ENCODE measurements at regions not wholly inside any gene's neighbourhood (a gene's known extent, or its start where the extent isn't known, plus 50 kb on each side); places are given as distances from the start of the nearest gene placed in this dataset.

- no peak for TF ChIP-seq CTCF (IDR thresholded peaks at IDR 0.05)
- no peak for DNase-seq
- ATAC-seq, result peak in 1 of 8 donors; percentile 52
- Histone ChIP-seq H3K27me3 (no peaks in the 10 kb centered on the region), H3K4me3 (no peak overlapping the region), H3K27ac (no peak overlapping the region), H3K4me1 (no peaks in the 10 kb centered on the region), H3K9me3 (peaks cover 0 to 4% (median 0%) of the 10 kb centered on the region in 11 donors), H3K36me3 (no peaks in the 10 kb centered on the region)
- intact Hi-C loops (cut with DNase I), result no loop called here
- WGBS, 2 donors, result 48 to 57% methylated on average over 3 of the region's 3 CpGs
Measured at GRCh38 chr3:109242187-109242523, 74.2 kb downstream of the DPPA2 start.
